ENCODE measurements at regions not wholly inside any gene's neighbourhood (a gene's known extent, or its start where the extent isn't known, plus 50 kb on each side); places are given as distances from the start of the nearest gene placed in this dataset.
"Not testable (repeated sequence)": the region's sequence is repeated elsewhere in the genome, so short reads cannot be mapped to it uniquely, and the experiment has no call there.

DNA sequence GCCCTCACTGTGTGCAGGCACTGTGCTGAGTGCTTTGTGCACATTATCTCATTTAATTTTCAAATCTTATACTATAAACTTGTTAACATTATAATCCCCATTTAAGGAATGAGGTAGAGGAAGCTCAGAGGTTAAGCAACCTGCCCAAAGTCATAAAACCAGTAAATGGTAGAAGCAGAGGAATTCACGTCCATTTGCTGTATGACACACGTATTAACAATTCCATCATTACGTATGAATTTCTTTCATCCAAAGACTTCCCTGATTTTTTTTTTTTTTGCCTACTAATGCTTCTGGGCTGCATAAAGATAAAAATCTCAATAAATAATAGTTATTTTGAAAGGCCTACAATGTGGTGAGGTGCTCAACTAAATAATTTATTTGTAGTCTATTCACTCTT, 64.5 kb upstream of the H2AZ1 start:
- Histone ChIP-seq H3K27ac (ENCODE audit: low read depth, low read length) (no peak overlapping the region), H3K9me3 (ENCODE audit: control insufficient read depth in 1 of 2, low read length in 2 of 2) (no peaks in the 10 kb centered on the region), H3K27me3 (ENCODE audit: control insufficient read depth in 1 of 2, insufficient read depth in 2 of 2, low read length in 2 of 2) (no peaks in the 10 kb centered on the region), H3K4me3 (ENCODE audit: low read depth in 1 of 2, low read length in 2 of 2) (no peak overlapping the region), H3K4me1 (ENCODE audit: control insufficient read depth in 1 of 2, insufficient read depth in 2 of 2, low read length in 2 of 2) (no peaks in the 10 kb centered on the region), H3K9ac (ENCODE audit: low read depth in 1 of 2, low read length in 2 of 2) (no peak overlapping the region), H3K36me3 (ENCODE audit: control insufficient read depth in 1 of 2, insufficient read depth in 2 of 2, low read length in 2 of 2) (no peaks in the 10 kb centered on the region)

DNA sequence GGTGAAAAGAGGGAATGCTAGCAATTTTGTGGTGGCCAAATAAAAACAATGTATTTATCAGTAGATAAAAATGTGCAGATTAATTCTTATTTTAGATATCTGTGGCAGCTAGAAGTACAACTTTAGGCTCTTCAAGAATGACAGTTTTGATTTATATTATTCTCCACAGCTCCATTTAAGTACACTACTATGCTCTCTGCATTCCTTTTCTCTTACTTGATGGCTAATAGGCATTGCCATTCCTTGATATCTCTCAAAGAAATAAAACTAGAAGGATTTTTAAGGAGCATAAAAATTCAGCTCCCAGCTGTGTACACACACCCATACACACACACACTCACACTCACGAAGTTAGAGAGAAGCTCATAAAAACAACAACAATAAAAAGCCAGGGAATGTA, 59.4 kb upstream of the H2AZ1 start:
- no peaks in the 10 kb centered on the region for H3K27me3 ChIP-seq (ENCODE audit: control insufficient read depth in 1 of 2, insufficient read depth in 2 of 2, low read length in 2 of 2)
- H3K4me3 ChIP-seq (ENCODE audit: low read depth in 1 of 2, low read length in 2 of 2) = no peak overlapping the region
- no peaks in the 10 kb centered on the region for H3K4me1 ChIP-seq (ENCODE audit: control insufficient read depth in 1 of 2, insufficient read depth in 2 of 2, low read length in 2 of 2)
- H3K9ac ChIP-seq (ENCODE audit: low read depth in 1 of 2, low read length in 2 of 2) = no peak overlapping the region
- H3K27ac ChIP-seq (ENCODE audit: low read depth, low read length) = no peak overlapping the region
- no peaks in the 10 kb centered on the region for H3K9me3 ChIP-seq (ENCODE audit: control insufficient read depth in 1 of 2, low read length in 2 of 2)
- no peaks in the 10 kb centered on the region for H3K36me3 ChIP-seq (ENCODE audit: control insufficient read depth in 1 of 2, insufficient read depth in 2 of 2, low read length in 2 of 2)

DNA sequence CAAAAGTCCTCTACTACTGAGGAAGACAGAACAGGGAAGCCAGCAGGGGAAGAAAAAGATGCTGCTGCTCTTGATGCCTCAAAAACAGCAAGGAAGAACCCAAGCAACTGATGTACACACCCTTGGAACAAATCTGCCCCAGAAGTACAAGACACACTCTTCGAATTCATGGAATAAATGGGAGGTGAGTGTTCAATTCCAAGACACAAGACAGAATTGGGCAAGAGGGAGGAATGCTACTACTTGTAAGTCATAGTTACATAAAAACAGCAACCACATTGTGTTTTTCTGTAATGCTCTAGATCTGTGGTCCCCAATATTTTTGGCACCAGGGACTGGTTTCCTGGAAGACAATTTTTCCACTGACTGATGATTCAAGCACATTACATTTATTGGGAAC, 58.0 kb upstream of the H2AZ1 start:
- Histone ChIP-seq H3K9ac (ENCODE audit: low read depth in 1 of 2, low read length in 2 of 2) (no peak overlapping the region), H3K9me3 (ENCODE audit: control insufficient read depth in 1 of 2, low read length in 2 of 2) (no peaks in the 10 kb centered on the region), H3K4me1 (ENCODE audit: control insufficient read depth in 1 of 2, insufficient read depth in 2 of 2, low read length in 2 of 2) (no peaks in the 10 kb centered on the region), H3K36me3 (ENCODE audit: control insufficient read depth in 1 of 2, insufficient read depth in 2 of 2, low read length in 2 of 2) (no peaks in the 10 kb centered on the region), H3K27me3 (ENCODE audit: control insufficient read depth in 1 of 2, insufficient read depth in 2 of 2, low read length in 2 of 2) (no peaks in the 10 kb centered on the region), H3K4me3 (ENCODE audit: low read depth in 1 of 2, low read length in 2 of 2) (no peak overlapping the region), H3K27ac (ENCODE audit: low read depth, low read length) (no peak overlapping the region)

- not testable (repeated sequence) for H3K27me3 ChIP-seq (ENCODE audit: control insufficient read depth in 1 of 2, insufficient read depth in 2 of 2, low read length in 2 of 2); H3K27ac ChIP-seq (ENCODE audit: low read depth, low read length); H3K4me1 ChIP-seq (ENCODE audit: control insufficient read depth in 1 of 2, insufficient read depth in 2 of 2, low read length in 2 of 2); H3K9ac ChIP-seq (ENCODE audit: low read depth in 1 of 2, low read length in 2 of 2); H3K4me3 ChIP-seq (ENCODE audit: low read depth in 1 of 2, low read length in 2 of 2); H3K36me3 ChIP-seq (ENCODE audit: control insufficient read depth in 1 of 2, insufficient read depth in 2 of 2, low read length in 2 of 2); H3K9me3 ChIP-seq (ENCODE audit: control insufficient read depth in 1 of 2, low read length in 2 of 2)
These were observed 56.1 kb upstream of the H2AZ1 start for GRCh38 chr4:100006161-100006560.

All from duodenal mucosa (tissue), 2 donors.